ENCODE measurements at regions not wholly inside any gene's neighbourhood (a gene's known extent, or its start where the extent isn't known, plus 50 kb on each side); places are given as distances from the start of the nearest gene placed in this dataset.

GRCh38 chrX:28351801-28352200, 235.4 kb upstream of the IL1RAPL1 start:
- Histone ChIP-seq H3K4me3 (no peak overlapping the region), H3K27ac (no peak overlapping the region), H3K27me3 (no peaks in the 10 kb centered on the region), H3K36me3 (replicated peaks in 1 of 2; ENCODE audit: insufficient read depth in 1 of 2, low read depth in 2 of 2) (no peaks in the 10 kb centered on the region), H3K9me3 (no peaks in the 10 kb centered on the region), H3K4me1 (no peaks in the 10 kb centered on the region)
- DNase-seq (no peak), ATAC-seq (no peak)
- WGBS, 2 donors, result 61 to 62% methylated on average over 3 of the region's 3 CpGs
- intact Hi-C loops (cut with DNase I), result no loop called here
- TF ChIP-seq POLR2A (IDR thresholded peaks at IDR 0.05) (no peak), CTCF (IDR thresholded peaks at IDR 0.05) (no peak)

GRCh38 chrX:28349888-28350287, 237.4 kb upstream of the IL1RAPL1 start:
- DNase-seq, result no peak
- H3K9me3 ChIP-seq, result no peaks in the 10 kb centered on the region
- ATAC-seq, result no peak
- H3K36me3 ChIP-seq (replicated peaks in 1 of 2; ENCODE audit: insufficient read depth in 1 of 2, low read depth in 2 of 2), result no peaks in the 10 kb centered on the region
- H3K27ac ChIP-seq, result no peak overlapping the region
- H3K4me1 ChIP-seq, result no peaks in the 10 kb centered on the region
- no peak overlapping the region for H3K4me3 ChIP-seq
- no peaks in the 10 kb centered on the region for H3K27me3 ChIP-seq
- intact Hi-C loops (cut with DNase I), result no loop called here
- no peak for TF ChIP-seq POLR2A (IDR thresholded peaks at IDR 0.05)
- TF ChIP-seq CTCF (IDR thresholded peaks at IDR 0.05), result no peak

GRCh38 chrX:28347476-28347875, 239.8 kb upstream of the IL1RAPL1 start:
- intact Hi-C loops (cut with DNase I), result no loop called here
- DNase-seq, result peak in 1 of 4 donors; percentile 1
- Histone ChIP-seq H3K4me1 (no peaks in the 10 kb centered on the region), H3K9me3 (no peaks in the 10 kb centered on the region), H3K27me3 (no peaks in the 10 kb centered on the region), H3K36me3 (replicated peaks in 1 of 2; ENCODE audit: insufficient read depth in 1 of 2, low read depth in 2 of 2) (no peaks in the 10 kb centered on the region), H3K27ac (no peak overlapping the region), H3K4me3 (no peak overlapping the region)
- no peak for ATAC-seq
- TF ChIP-seq CTCF (IDR thresholded peaks at IDR 0.05), result no peak
- TF ChIP-seq POLR2A (IDR thresholded peaks at IDR 0.05), result no peak
- WGBS, 2 donors, result 70 to 79% methylated on average over 4 of the region's 4 CpGs

GRCh38 chrX:28329156-28329555, 258.1 kb upstream of the IL1RAPL1 start:
- no peak for ATAC-seq
- H3K36me3 ChIP-seq (replicated peaks in 1 of 2; ENCODE audit: insufficient read depth in 1 of 2, low read depth in 2 of 2), result no peaks in the 10 kb centered on the region
- no peak for TF ChIP-seq CTCF (IDR thresholded peaks at IDR 0.05)
- no peak for TF ChIP-seq POLR2A (IDR thresholded peaks at IDR 0.05)
- intact Hi-C loops (cut with DNase I), result no loop called here
- H3K9me3 ChIP-seq, result no peaks in the 10 kb centered on the region
- WGBS, 2 donors, result 42 to 48% methylated on average over 3 of the region's 3 CpGs
- H3K27me3 ChIP-seq, result no peaks in the 10 kb centered on the region
- no peak for DNase-seq
- no peak overlapping the region for H3K4me3 ChIP-seq
- H3K4me1 ChIP-seq, result no peaks in the 10 kb centered on the region
- no peak overlapping the region for H3K27ac ChIP-seq

- ATAC-seq (no peak), DNase-seq (no peak)
- no peak overlapping the region for H3K27ac ChIP-seq
- TF ChIP-seq POLR2A (IDR thresholded peaks at IDR 0.05), result no peak
- no peak for TF ChIP-seq CTCF (IDR thresholded peaks at IDR 0.05)
- intact Hi-C loops (cut with DNase I), result no loop called here
- H3K27me3 ChIP-seq, result no peaks in the 10 kb centered on the region
- no peak overlapping the region for H3K4me3 ChIP-seq
- no peaks in the 10 kb centered on the region for H3K9me3 ChIP-seq
- WGBS, 2 donors, result 59 to 70% methylated on average over 5 of the region's 5 CpGs
- H3K36me3 ChIP-seq (replicated peaks in 1 of 2; ENCODE audit: insufficient read depth in 1 of 2, low read depth in 2 of 2), result no peaks in the 10 kb centered on the region
- no peaks in the 10 kb centered on the region for H3K4me1 ChIP-seq
These were observed 262.9 kb upstream of the IL1RAPL1 start for GRCh38 chrX:28324321-28324721.
